Left lung (tissue), 4 donors: ENCODE measurements at regions not wholly inside any gene's neighbourhood (a gene's known extent, or its start where the extent isn't known, plus 50 kb on each side); places are given as distances from the start of the nearest gene placed in this dataset.
"Not testable (repeated sequence)": the region's sequence is repeated elsewhere in the genome, so short reads cannot be mapped to it uniquely, and the experiment has no call there.

Experiments used
- ATAC-seq: fragments of 200-7000 bp; cut with Tn5 transposase; one replicate; pipeline ENCODE4 v1.9.1; 2020; ENCODE audit warnings: moderate library complexity
- DNase-seq, 4 donors: peaks; one replicate each; pipeline ENCODE4 v3.0.0-alpha.2; 2013 to 2020
- H3K27ac ChIP-seq, 2 donors: fragments of 200-600 bp; sonication (generic) in 1 of 2; one replicate each; pipeline versions ENCODE4 v1.5.0 to v1.8.0; 2020 to 2021
- H3K27me3 ChIP-seq, 2 donors: fragments of 200-600 bp; sonication (generic) in 1 of 2; one replicate each; pipeline versions ENCODE4 v1.5.0 to v1.8.0; 2020 to 2021
- H3K36me3 ChIP-seq, 2 donors: fragments of 200-600 bp; sonication (generic) in 1 of 2; one replicate each; pipeline versions ENCODE4 v1.5.0 to v1.8.0; 2020 to 2021
- H3K4me1 ChIP-seq, 2 donors: fragments of 200-600 bp; one replicate each; pipeline ENCODE4 v1.8.0; 2021
- H3K4me3 ChIP-seq, 2 donors: fragments of 200-600 bp; sonication (generic) in 1 of 2; one replicate each; pipeline versions ENCODE4 v1.5.0 to v1.8.0; 2020 to 2021; ENCODE audit warnings: mild to moderate bottlenecking in 1 of 2
- H3K9me3 ChIP-seq, 2 donors: fragments of 200-600 bp; sonication (generic) in 1 of 2; one replicate each; pipeline versions ENCODE4 v1.5.0 to v1.8.0; 2020 to 2021
- intact Hi-C, 2 donors: fragments of 100-400 bp; cut with DNase I; formaldehyde crosslinking; loops; one replicate each; pipeline versions ENCODE4 v1.11.2 to v1.14.2; 2022
- TF ChIP-seq, protein P1 (sequence below), 2 donors: fragments of 200-600 bp; sonication (generic) in 1 of 2; IDR thresholded peaks; one replicate each; pipeline versions ENCODE4 v1.5.0 to v1.8.0; 2021; ENCODE audit warnings: antibody characterized with exemption in 2 of 2
- donor health status: DM: no; HTN: yes; CAD: no.
- donor health status: DM: no; HTN: no; CAD: no.

DNA sequence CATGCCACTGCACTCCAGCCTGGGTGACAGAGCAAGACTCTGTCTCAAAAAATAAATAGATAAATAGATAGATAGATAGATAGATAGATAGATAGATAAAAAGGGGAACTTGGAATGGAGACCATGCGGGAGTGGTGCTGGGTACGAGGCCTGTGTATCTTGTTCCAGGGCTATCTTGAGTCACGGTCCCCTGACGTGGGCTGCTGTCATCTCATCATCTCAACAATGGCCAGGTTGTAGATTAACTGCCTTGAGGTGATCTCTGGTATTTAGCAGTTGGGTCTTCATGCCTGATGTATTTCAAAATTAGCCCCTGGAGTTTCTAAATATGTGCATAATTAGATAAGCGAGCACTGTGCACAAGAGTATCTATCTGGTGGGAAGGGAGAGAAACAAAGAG lies 212.1 kb downstream of the CDRT15L2 start:
- intact Hi-C loops = no loop called here
- TF ChIP-seq, protein P1, sequence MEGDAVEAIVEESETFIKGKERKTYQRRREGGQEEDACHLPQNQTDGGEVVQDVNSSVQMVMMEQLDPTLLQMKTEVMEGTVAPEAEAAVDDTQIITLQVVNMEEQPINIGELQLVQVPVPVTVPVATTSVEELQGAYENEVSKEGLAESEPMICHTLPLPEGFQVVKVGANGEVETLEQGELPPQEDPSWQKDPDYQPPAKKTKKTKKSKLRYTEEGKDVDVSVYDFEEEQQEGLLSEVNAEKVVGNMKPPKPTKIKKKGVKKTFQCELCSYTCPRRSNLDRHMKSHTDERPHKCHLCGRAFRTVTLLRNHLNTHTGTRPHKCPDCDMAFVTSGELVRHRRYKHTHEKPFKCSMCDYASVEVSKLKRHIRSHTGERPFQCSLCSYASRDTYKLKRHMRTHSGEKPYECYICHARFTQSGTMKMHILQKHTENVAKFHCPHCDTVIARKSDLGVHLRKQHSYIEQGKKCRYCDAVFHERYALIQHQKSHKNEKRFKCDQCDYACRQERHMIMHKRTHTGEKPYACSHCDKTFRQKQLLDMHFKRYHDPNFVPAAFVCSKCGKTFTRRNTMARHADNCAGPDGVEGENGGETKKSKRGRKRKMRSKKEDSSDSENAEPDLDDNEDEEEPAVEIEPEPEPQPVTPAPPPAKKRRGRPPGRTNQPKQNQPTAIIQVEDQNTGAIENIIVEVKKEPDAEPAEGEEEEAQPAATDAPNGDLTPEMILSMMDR (IDR thresholded peaks at IDR 0.05) = no peak
- Histone ChIP-seq H3K36me3 (no peaks in the 10 kb centered on the region), H3K27me3 (no peaks in the 10 kb centered on the region), H3K27ac (no peak overlapping the region), H3K4me3 (no peak overlapping the region), H3K9me3 (no peaks in the 10 kb centered on the region), H3K4me1 (no peaks in the 10 kb centered on the region)
- DNase-seq (no peak), ATAC-seq (no peak)

DNA sequence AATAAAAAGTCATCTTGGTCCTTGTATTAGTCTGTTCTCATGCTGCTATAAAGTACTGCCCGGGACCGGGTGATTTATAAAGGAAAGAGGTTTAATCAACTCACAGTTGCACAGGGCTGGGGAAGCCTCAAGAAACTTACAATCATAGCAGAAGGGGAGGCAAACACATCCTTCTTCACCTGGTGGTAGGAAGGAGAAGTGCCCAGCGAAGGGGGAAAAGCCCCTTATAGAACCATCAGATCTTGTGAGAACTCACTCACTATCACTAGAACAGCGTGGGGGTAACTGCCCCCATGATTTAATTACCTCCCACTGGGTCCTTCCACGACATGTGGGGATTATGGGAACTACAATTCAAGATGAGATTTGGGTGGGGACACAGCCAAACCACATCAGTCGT lies 215.0 kb downstream of the CDRT15L2 start:
- H3K36me3 ChIP-seq, H3K27me3 ChIP-seq, H3K4me1 ChIP-seq, DNase-seq, H3K9me3 ChIP-seq, ATAC-seq, H3K27ac ChIP-seq, intact Hi-C loops, H3K4me3 ChIP-seq: not testable (repeated sequence)

- Histone ChIP-seq H3K27me3 (peaks cover 0 to 8% of the 10 kb centered on the region in 2 donors), H3K9me3 (no peaks in the 10 kb centered on the region), H3K4me1 (no peaks in the 10 kb centered on the region), H3K27ac (no peak overlapping the region), H3K4me3 (no peak overlapping the region), H3K36me3 (no peaks in the 10 kb centered on the region)
- intact Hi-C loops = no loop called here
- DNase-seq (no peak), ATAC-seq (no peak)
- TF ChIP-seq, protein P1 (IDR thresholded peaks at IDR 0.05) = no peak
Observed at GRCh38 chr17:20797292-20797691, 217.8 kb downstream of the CDRT15L2 start.

DNA sequence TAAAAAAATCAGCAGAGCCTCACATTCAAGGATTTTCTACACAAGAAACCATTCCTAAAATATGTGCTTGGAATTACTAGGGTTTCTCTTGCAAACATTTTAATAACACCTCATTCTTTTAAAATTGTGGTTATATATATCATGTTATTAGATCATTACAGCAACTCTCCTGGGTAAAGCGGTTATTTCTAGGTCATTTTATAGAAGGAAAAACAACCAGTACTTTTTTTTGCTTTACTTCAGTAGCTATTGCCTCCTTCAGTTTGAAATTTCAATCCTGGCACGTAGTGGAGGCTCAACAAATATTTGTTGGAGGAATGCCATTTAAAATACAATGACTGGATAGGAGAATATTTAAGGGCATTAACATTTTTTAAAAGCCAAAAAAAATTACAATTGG lies 220.6 kb downstream of the CDRT15L2 start:
- DNase-seq = no peak
- H3K4me1 ChIP-seq = no peaks in the 10 kb centered on the region
- no peak overlapping the region for H3K27ac ChIP-seq
- H3K27me3 ChIP-seq = peaks cover 0 to 8% of the 10 kb centered on the region in 2 donors
- no peak overlapping the region for H3K4me3 ChIP-seq
- TF ChIP-seq, protein P1 (IDR thresholded peaks at IDR 0.05) = no peak
- no peaks in the 10 kb centered on the region for H3K9me3 ChIP-seq
- intact Hi-C loops = no loop called here
- ATAC-seq = no peak
- no peaks in the 10 kb centered on the region for H3K36me3 ChIP-seq

DNA sequence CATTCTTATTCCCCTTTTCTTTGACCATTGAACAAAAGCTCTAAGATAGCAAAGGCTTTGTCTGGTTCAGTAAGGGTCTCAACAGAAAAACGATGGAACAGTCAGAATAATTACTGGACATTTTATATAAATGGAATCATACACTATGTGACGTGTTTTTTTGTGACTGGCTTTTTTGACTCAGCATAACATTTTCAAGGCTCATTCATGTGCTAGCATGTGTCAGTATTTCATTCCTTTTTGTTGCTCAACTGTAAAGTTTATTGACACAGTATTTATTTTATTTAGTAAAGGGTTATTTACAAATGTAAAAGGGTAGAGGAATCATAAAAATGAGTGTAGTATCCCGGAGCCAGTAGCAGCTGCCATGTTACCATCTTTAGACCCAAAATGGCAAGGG lies 226.2 kb downstream of the CDRT15L2 start:
- no peak for ATAC-seq
- DNase-seq = no peak
- TF ChIP-seq, protein P1 (IDR thresholded peaks at IDR 0.05) = no peak

GRCh38 chr17:20807566-20807965 lies 228.0 kb downstream of the CDRT15L2 start:
- H3K4me1 ChIP-seq, DNase-seq, H3K9me3 ChIP-seq, H3K36me3 ChIP-seq, H3K4me3 ChIP-seq, intact Hi-C loops, ATAC-seq, H3K27ac ChIP-seq, H3K27me3 ChIP-seq: not testable (repeated sequence)

More for the DNA sequence above, 226.2 kb downstream of the CDRT15L2 start:
- Histone ChIP-seq H3K4me1 (no peaks in the 10 kb centered on the region), H3K36me3 (no peaks in the 10 kb centered on the region), H3K27me3 (peaks cover 0 to 8% of the 10 kb centered on the region in 2 donors), H3K4me3 (no peak overlapping the region), H3K27ac (no peak overlapping the region), H3K9me3 (peaks cover 0 to 7% of the 10 kb centered on the region in 2 donors)
- intact Hi-C loops = no loop called here

DNA sequence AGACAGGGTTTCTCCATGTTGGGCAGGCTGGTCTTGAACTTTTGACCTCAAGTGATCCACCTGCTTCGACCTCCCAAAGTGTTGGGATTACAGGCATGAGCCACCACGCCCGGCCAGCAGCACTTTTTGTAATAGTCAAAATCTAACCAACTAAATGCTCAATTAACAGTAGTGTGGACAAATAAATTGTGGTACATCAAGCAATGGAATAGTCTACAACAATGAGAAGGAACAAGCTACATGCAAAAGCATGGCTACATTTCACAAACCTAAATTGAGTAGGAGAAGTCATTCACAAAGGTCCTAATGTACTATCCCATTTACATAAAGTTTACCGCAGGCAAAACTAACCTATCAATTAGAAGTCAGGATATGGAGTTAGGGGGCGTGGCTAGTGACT lies 227.4 kb downstream of the USP22 start:
- ATAC-seq, H3K9me3 ChIP-seq, H3K4me3 ChIP-seq, H3K27me3 ChIP-seq, H3K4me1 ChIP-seq, H3K36me3 ChIP-seq, intact Hi-C loops, H3K27ac ChIP-seq, DNase-seq: not testable (repeated sequence)
